ENCODE measurements at regions not wholly inside any gene's neighbourhood (a gene's known extent, or its start where the extent isn't known, plus 50 kb on each side); places are given as distances from the start of the nearest gene placed in this dataset.

GRCh38 chr6:91865889-91866288 is 1279.0 kb upstream of the MAP3K7 start:
- Histone ChIP-seq H2AFZ (ENCODE audit: low read depth, low read length) (no peak overlapping the region), H3K9me2 (ENCODE audit: insufficient read depth, low read length) (no peaks in the 10 kb centered on the region), H3K4me3 (ENCODE audit: low read length) (no peak overlapping the region)

GRCh38 chr6:91864911-91865310 is 1278.0 kb upstream of the MAP3K7 start:
- Histone ChIP-seq H3K9ac (ENCODE audit: low read length) (no peak overlapping the region), H2AFZ (ENCODE audit: low read depth, low read length) (no peak overlapping the region), H3K27ac (ENCODE audit: low read length) (no peak overlapping the region), H4K20me1 (ENCODE audit: insufficient read depth) (no peaks in the 10 kb centered on the region), H3K4me3 (ENCODE audit: low read length) (no peak overlapping the region), H3K36me3 (ENCODE audit: insufficient read depth, low read length) (no peaks in the 10 kb centered on the region), H3K79me2 (replicated peaks; ENCODE audit: insufficient read depth, low read length) (no peaks in the 10 kb centered on the region), H3K9me3 (ENCODE audit: low read length) (no peaks in the 10 kb centered on the region), H3K27me3 (ENCODE audit: insufficient read depth, low read depth, low read length) (no peaks in the 10 kb centered on the region), H3K9me2 (ENCODE audit: insufficient read depth, low read length) (no peaks in the 10 kb centered on the region), H3F3A (ENCODE audit: insufficient read depth, low read length, poor library complexity, severe bottlenecking) (no peaks in the 10 kb centered on the region), H3K4me2 (ENCODE audit: low read length) (no peak overlapping the region)
- no peak for TF ChIP-seq EZH2 (IDR thresholded peaks at IDR 0.05; ENCODE audit: borderline replicate concordance, insufficient read depth, low read length, poor library complexity, severe bottlenecking)
- TF ChIP-seq TAF1 (IDR thresholded peaks at IDR 0.05; ENCODE audit: low read depth), result no peak
- no peak for TF ChIP-seq MXI1 (conservative IDR thresholded peaks at IDR 0.05; ENCODE audit: poor library complexity, severe bottlenecking)
- TF ChIP-seq POLR2AphosphoS5 (IDR thresholded peaks at IDR 0.05), result no peak

More at GRCh38 chr6:91865889-91866288, 1279.0 kb upstream of the MAP3K7 start:
- H3K27ac ChIP-seq (ENCODE audit: low read length), result no peak overlapping the region
- no peaks in the 10 kb centered on the region for H3K79me2 ChIP-seq (replicated peaks; ENCODE audit: insufficient read depth, low read length)
- H3K9ac ChIP-seq (ENCODE audit: low read length), result no peak overlapping the region
- no peaks in the 10 kb centered on the region for H3K36me3 ChIP-seq (ENCODE audit: insufficient read depth, low read length)
- TF ChIP-seq SMC3 (conservative IDR thresholded peaks at IDR 0.05; ENCODE audit: poor library complexity) (no peak), TAF1 (IDR thresholded peaks at IDR 0.05; ENCODE audit: low read depth) (no peak), MXI1 (conservative IDR thresholded peaks at IDR 0.05; ENCODE audit: poor library complexity, severe bottlenecking) (no peak), EP300 (conservative IDR thresholded peaks at IDR 0.05; ENCODE audit: poor library complexity, severe bottlenecking) (no peak), POLR2AphosphoS5 (IDR thresholded peaks at IDR 0.05) (no peak), EZH2 (IDR thresholded peaks at IDR 0.05; ENCODE audit: borderline replicate concordance, insufficient read depth, low read length, poor library complexity, severe bottlenecking) (no peak), REST (IDR thresholded peaks at IDR 0.05; ENCODE audit: borderline replicate concordance) (no peak), RAD21 (conservative IDR thresholded peaks at IDR 0.05) (no peak)
- TF ChIP-seq, protein P1, sequence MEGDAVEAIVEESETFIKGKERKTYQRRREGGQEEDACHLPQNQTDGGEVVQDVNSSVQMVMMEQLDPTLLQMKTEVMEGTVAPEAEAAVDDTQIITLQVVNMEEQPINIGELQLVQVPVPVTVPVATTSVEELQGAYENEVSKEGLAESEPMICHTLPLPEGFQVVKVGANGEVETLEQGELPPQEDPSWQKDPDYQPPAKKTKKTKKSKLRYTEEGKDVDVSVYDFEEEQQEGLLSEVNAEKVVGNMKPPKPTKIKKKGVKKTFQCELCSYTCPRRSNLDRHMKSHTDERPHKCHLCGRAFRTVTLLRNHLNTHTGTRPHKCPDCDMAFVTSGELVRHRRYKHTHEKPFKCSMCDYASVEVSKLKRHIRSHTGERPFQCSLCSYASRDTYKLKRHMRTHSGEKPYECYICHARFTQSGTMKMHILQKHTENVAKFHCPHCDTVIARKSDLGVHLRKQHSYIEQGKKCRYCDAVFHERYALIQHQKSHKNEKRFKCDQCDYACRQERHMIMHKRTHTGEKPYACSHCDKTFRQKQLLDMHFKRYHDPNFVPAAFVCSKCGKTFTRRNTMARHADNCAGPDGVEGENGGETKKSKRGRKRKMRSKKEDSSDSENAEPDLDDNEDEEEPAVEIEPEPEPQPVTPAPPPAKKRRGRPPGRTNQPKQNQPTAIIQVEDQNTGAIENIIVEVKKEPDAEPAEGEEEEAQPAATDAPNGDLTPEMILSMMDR (IDR thresholded peaks at IDR 0.05; ENCODE audit: poor library complexity, severe bottlenecking), result no peak
- no peaks in the 10 kb centered on the region for H4K20me1 ChIP-seq (ENCODE audit: insufficient read depth)
- H3F3A ChIP-seq (ENCODE audit: insufficient read depth, low read length, poor library complexity, severe bottlenecking), result no peaks in the 10 kb centered on the region
- no peaks in the 10 kb centered on the region for H3K9me3 ChIP-seq (ENCODE audit: low read length)
- no peaks in the 10 kb centered on the region for H3K27me3 ChIP-seq (ENCODE audit: insufficient read depth, low read depth, low read length)
- no peak overlapping the region for H3K4me2 ChIP-seq (ENCODE audit: low read length)
